ENCODE measurements at regions not wholly inside any gene's neighbourhood (a gene's known extent, or its start where the extent isn't known, plus 50 kb on each side); places are given as distances from the start of the nearest gene placed in this dataset.

DNA sequence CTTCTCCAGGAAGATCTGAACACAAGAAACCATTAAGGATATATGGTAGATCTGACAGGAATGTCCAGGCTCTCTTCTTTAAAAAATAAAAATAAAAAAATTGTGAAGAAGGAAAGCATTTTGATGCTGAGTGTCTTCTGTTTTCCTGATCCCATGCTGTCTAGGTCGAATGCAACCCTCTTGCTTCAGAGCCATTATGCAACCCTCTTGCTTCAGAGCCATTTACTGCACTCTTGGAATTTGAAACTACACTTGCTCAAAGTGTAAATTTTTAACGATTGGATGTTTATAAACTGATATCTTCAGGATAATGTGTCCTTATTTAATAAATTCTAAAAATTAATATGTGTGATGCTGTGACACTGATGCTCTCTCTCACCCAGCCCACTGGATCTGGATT lies 505.1 kb downstream of the DNAH5 start:
- no peaks in the 10 kb centered on the region for H3K27me3 ChIP-seq
- no peak for DNase-seq (ENCODE audit: extremely low spot score)
- no peak overlapping the region for H3K27ac ChIP-seq (replicated peaks in 1 of 4)
- no peak for TF ChIP-seq POLR2AphosphoS5 (IDR thresholded peaks at IDR 0.05)
- intact Hi-C loops (cut with DNase I), result no loop called here
- H3K4me1 ChIP-seq, result no peaks in the 10 kb centered on the region
- WGBS, result 58% methylated on average over 2 of the region's 2 CpGs
- no peaks in the 10 kb centered on the region for H3K9me3 ChIP-seq
- H3K4me3 ChIP-seq, result no peak overlapping the region
- no peaks in the 10 kb centered on the region for H3K36me3 ChIP-seq

DNA sequence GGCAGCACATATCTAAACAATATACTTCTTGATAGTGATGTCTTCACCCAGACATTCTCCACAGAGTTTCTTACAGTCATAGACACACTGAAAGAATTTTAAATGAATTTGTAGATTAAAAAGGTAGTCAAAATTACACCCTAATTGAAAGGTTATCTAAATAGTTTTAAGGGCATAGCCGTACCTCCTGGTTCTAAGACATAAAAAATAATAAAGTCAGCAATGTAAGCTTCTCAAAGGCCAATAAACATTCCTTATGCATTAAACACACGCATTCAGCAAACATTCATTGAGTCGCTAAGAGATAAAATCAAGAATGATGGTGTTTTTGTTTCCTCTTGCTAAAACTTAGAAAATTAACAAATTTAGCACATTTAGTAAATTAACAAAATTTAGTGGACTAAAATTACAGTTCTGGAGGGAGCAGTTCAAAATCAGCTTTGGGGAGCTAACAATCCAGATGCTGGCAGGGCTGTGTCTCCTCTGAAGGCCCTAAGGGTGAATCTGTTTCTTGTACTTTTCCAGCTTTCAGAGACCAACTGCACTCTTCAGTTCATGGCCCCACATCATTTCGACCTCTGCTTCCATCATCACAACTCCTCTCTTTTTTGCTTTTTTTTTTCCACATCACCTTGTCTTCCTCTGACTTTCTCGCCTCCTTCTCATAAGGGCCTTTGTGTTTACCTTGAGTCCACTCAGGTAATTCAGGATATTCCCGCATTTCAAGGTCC lies 516.5 kb downstream of the DNAH5 start:
- WGBS, result 84% methylated on average over 6 of the region's 6 CpGs
- Histone ChIP-seq H3K27ac (replicated peaks in 1 of 4) (no peak overlapping the region), H3K36me3 (no peaks in the 10 kb centered on the region), H3K27me3 (no peaks in the 10 kb centered on the region), H3K4me1 (no peaks in the 10 kb centered on the region), H3K4me3 (no peak overlapping the region), H3K9me3 (no peaks in the 10 kb centered on the region)
- intact Hi-C loops (cut with DNase I), result no loop called here
- DNase-seq (ENCODE audit: extremely low spot score), result no peak
- TF ChIP-seq POLR2AphosphoS5 (IDR thresholded peaks at IDR 0.05) (no peak), POLR2A (IDR thresholded peaks at IDR 0.05; ENCODE audit: low read depth) (no peak), EP300 (IDR thresholded peaks at IDR 0.05) (no peak)
- TF ChIP-seq, protein P1, sequence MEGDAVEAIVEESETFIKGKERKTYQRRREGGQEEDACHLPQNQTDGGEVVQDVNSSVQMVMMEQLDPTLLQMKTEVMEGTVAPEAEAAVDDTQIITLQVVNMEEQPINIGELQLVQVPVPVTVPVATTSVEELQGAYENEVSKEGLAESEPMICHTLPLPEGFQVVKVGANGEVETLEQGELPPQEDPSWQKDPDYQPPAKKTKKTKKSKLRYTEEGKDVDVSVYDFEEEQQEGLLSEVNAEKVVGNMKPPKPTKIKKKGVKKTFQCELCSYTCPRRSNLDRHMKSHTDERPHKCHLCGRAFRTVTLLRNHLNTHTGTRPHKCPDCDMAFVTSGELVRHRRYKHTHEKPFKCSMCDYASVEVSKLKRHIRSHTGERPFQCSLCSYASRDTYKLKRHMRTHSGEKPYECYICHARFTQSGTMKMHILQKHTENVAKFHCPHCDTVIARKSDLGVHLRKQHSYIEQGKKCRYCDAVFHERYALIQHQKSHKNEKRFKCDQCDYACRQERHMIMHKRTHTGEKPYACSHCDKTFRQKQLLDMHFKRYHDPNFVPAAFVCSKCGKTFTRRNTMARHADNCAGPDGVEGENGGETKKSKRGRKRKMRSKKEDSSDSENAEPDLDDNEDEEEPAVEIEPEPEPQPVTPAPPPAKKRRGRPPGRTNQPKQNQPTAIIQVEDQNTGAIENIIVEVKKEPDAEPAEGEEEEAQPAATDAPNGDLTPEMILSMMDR (IDR thresholded peaks at IDR 0.05), result no peak

DNA sequence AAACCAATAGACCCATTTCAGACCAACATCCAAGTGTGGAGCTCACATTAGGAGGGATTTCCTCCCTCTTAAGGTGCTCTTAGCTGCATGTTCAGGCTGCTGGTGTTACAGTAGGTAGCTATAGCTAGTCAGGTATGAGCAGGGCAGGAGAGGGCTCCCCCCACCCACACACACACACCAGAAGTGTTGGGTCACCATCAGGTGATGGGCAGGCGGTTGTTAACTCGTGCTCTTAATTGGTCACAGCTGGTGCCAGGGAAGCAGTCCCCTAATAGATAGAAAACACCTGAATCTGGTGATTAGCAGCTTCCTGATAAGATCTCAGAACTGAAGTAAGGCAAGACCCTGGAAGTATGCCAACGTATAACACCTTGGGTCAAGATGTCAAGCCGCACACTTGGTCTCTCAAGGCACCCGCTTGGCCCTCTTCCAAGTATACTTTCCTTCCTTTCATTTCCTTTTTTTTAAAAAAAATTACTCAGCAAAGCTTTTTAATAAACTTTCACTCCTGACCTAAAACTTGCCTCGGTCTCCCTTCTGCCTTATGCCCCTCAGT lies 532.4 kb downstream of the DNAH5 start:
- intact Hi-C loops (cut with DNase I), result no loop called here
- 56% methylated on average over 6 of the region's 6 CpGs for WGBS
- H3K4me1 ChIP-seq, result no peaks in the 10 kb centered on the region
- no peaks in the 10 kb centered on the region for H3K9me3 ChIP-seq
- no peak overlapping the region for H3K27ac ChIP-seq (replicated peaks in 1 of 4)
- no peaks in the 10 kb centered on the region for H3K27me3 ChIP-seq
- no peak for DNase-seq (ENCODE audit: extremely low spot score)
- TF ChIP-seq POLR2AphosphoS5 (IDR thresholded peaks at IDR 0.05), result no peak
- TF ChIP-seq POLR2A (IDR thresholded peaks at IDR 0.05; ENCODE audit: low read depth), result no peak
- TF ChIP-seq, protein P1 (IDR thresholded peaks at IDR 0.05), result no peak
- TF ChIP-seq EP300 (IDR thresholded peaks at IDR 0.05), result no peak
- no peaks in the 10 kb centered on the region for H3K36me3 ChIP-seq
- no peak overlapping the region for H3K4me3 ChIP-seq

DNA sequence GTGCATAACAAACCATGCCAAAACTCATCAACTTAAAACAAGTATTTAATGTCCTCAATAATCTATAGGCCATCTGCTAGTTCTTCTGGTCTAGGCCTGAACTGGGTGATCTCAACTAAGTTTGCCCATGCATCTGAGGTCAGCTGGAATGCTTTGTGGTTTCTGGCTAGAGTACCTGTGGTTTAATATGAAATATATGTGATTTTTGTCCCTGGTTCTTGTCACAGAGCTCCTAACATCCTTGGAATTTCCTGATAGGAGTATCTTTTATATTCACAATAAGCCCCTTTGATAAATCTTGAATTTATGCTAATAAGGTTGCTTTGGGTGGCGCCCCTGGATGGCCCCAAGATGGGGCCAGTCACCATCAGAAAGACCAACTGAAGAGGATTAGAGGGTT lies 535.9 kb downstream of the DNAH5 start:
- Histone ChIP-seq H3K9me3 (no peaks in the 10 kb centered on the region), H3K27ac (replicated peaks in 1 of 4) (no peak overlapping the region), H3K4me1 (no peaks in the 10 kb centered on the region), H3K27me3 (no peaks in the 10 kb centered on the region), H3K4me3 (no peak overlapping the region), H3K36me3 (no peaks in the 10 kb centered on the region)
- WGBS, result 82% methylated on average over 1 of the region's 1 CpG
- TF ChIP-seq POLR2A (IDR thresholded peaks at IDR 0.05; ENCODE audit: low read depth) (no peak), EP300 (IDR thresholded peaks at IDR 0.05) (no peak), POLR2AphosphoS5 (IDR thresholded peaks at IDR 0.05) (no peak)
- TF ChIP-seq, protein P1 (IDR thresholded peaks at IDR 0.05), result no peak
- no peak for DNase-seq (ENCODE audit: extremely low spot score)
- intact Hi-C loops (cut with DNase I), result no loop called here

DNA sequence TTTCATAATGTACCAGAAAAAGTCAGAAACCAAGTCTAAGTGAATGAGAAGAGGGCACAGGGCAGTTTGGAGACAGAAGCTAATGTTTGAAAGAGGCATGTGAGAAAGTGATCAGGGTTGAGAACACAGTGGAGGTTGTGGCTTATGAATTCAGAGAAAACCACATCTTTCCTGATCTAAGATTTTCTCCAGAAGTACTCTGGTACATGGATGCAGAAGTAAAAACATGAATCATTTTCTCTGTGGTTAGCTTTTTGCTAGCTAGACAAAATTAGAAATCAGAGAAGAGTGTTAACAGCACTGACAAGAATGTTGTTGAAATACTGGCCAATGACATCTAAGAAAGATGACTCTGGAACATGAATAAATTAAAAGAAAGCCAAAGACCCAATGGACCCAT lies 541.1 kb downstream of the DNAH5 start:
- Histone ChIP-seq H3K36me3 (no peaks in the 10 kb centered on the region), H3K27ac (replicated peaks in 1 of 4) (no peak overlapping the region), H3K27me3 (no peaks in the 10 kb centered on the region), H3K4me3 (no peak overlapping the region), H3K9me3 (no peaks in the 10 kb centered on the region), H3K4me1 (no peaks in the 10 kb centered on the region)
- no peak for TF ChIP-seq EP300 (IDR thresholded peaks at IDR 0.05)
- TF ChIP-seq, protein P1 (IDR thresholded peaks at IDR 0.05), result no peak
- TF ChIP-seq POLR2AphosphoS5 (IDR thresholded peaks at IDR 0.05), result no peak
- TF ChIP-seq POLR2A (IDR thresholded peaks at IDR 0.05; ENCODE audit: low read depth), result no peak
- no peak for DNase-seq (ENCODE audit: extremely low spot score)
- intact Hi-C loops (cut with DNase I), result no loop called here

Measured in esophagus muscularis mucosa (tissue), 4 donors.